ENCODE measurements at regions not wholly inside any gene's neighbourhood (a gene's known extent, or its start where the extent isn't known, plus 50 kb on each side); places are given as distances from the start of the nearest gene placed in this dataset.

DNA sequence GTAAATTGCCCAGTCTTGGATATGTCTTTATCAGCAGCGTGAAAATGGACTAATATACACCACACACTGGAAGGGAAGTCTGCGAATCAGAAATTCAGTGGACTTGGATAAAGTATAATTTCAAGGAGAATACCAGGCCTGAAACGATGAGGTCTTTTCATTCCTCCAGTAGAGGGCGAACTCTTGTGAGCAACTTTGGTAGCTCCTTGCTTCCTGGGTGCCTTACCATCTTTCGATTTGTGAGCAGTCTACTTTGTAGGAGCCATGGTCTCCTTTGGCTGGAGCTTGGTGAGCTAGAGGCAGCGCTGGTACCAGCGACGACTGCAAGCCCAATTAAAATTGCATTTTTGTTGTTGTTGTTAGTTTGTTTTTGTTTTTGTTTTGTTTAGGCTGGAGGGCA lies 791.9 kb downstream of the FAT4 start:
- TF ChIP-seq POLR2A (IDR thresholded peaks at IDR 0.05) (no peak), CTCF (IDR thresholded peaks at IDR 0.05) (no peak)

All from lower leg skin (tissue), 3 donors.